Keratinocyte (primary cell): ENCODE measurements at regions not wholly inside any gene's neighbourhood (a gene's known extent, or its start where the extent isn't known, plus 50 kb on each side); places are given as distances from the start of the nearest gene placed in this dataset.

ENCODE experiments used
- DNase-seq: peaks from one replicate; pipeline ENCODE4 v3.0.0-alpha.2; 2011; ENCODE audit warnings: low read depth, missing footprints, low spot score
- FAIRE-seq: peaks from 2 replicates; lab custom pipeline; 2011; peaks lifted over from hg19 to GRCh38; lab: Jason Lieb, UNC
- H2AFZ ChIP-seq: 2 replicates; pipeline ENCODE4 v1.6.0; 2012; ENCODE audit warnings: low read length, control low read depth, inconsistent platforms; ENCODE audit not compliant: control insufficient read depth
- H3K27ac ChIP-seq: 2 replicates; pipeline ENCODE4 v1.5.1; 2011; ENCODE audit warnings: low read length; ENCODE audit not compliant: control insufficient read depth, insufficient read depth
- H3K27me3 ChIP-seq: 3 replicates; pipeline ENCODE4 v1.6.0; 2011; ENCODE audit warnings: low read length; ENCODE audit not compliant: control insufficient read depth, insufficient read depth; ENCODE audit errors: extremely low read depth
- H3K36me3 ChIP-seq, 2 experiments: 2 replicates in 1 of 2; 3 replicates in 1 of 2; pipeline ENCODE4 v1.5.1; 2011; ENCODE audit warnings: low read length in 2 of 2, mild to moderate bottlenecking in 1 of 2; ENCODE audit not compliant: control insufficient read depth in 2 of 2, insufficient read depth in 2 of 2; ENCODE audit errors: extremely low read depth in 1 of 2
- H3K4me1 ChIP-seq: 3 replicates; pipeline ENCODE4 v1.5.1; 2011; ENCODE audit warnings: low read length; ENCODE audit not compliant: control insufficient read depth, insufficient read depth; ENCODE audit errors: extremely low read depth
- H3K4me2 ChIP-seq: 3 replicates; pipeline ENCODE4 v1.6.0; 2011; ENCODE audit warnings: low read depth, low read length; ENCODE audit not compliant: control insufficient read depth, insufficient read depth; ENCODE audit errors: extremely low read depth
- H3K4me3 ChIP-seq, 3 experiments: fragments of 200-600 bp in 1 of 3; sonication (generic) in 1 of 3; 2 replicates in 2 of 3; 3 replicates in 1 of 3; pipeline ENCODE4 v1.5.1; 2011 to 2016; ENCODE audit warnings: low read length in 3 of 3, mild to moderate bottlenecking in 3 of 3, control low read depth in 2 of 3, inconsistent platforms in 1 of 3, low read depth in 1 of 3, mixed read lengths in 1 of 3, mixed run types in 1 of 3, moderate library complexity in 1 of 3; ENCODE audit not compliant: control insufficient read depth in 2 of 3, insufficient read depth in 2 of 3; ENCODE audit errors: extremely low read depth in 1 of 3
- H3K79me2 ChIP-seq: 2 replicates; pipeline ENCODE4 v1.6.0; 2012; ENCODE audit warnings: low read length; ENCODE audit not compliant: control insufficient read depth, insufficient read depth
- H3K9ac ChIP-seq: 3 replicates; pipeline ENCODE4 v1.6.0; 2011; ENCODE audit warnings: low read length; ENCODE audit not compliant: control insufficient read depth, insufficient read depth; ENCODE audit errors: extremely low read depth
- H3K9me1 ChIP-seq: 3 replicates; pipeline ENCODE4 v1.6.0; 2011; ENCODE audit warnings: low read length; ENCODE audit not compliant: control insufficient read depth, insufficient read depth; ENCODE audit errors: extremely low read depth
- H3K9me3 ChIP-seq: 2 replicates; pipeline ENCODE4 v1.5.1; 2012; ENCODE audit warnings: low read depth, low read length; ENCODE audit not compliant: control insufficient read depth
- H4K20me1 ChIP-seq: 3 replicates; pipeline ENCODE4 v1.6.0; 2011; ENCODE audit warnings: low read length; ENCODE audit not compliant: control insufficient read depth, insufficient read depth; ENCODE audit errors: extremely low read depth
- EZH2 ChIP-seq: IDR thresholded peaks from one replicate; pipeline ENCODE4 v1.6.1; 2012; ENCODE audit warnings: inconsistent platforms, mild to moderate bottlenecking, low read length, moderate library complexity
- dilution Hi-C: fragments of 300-500 bp; cut with MboI; formaldehyde crosslinking; loops from one replicate; pipeline ENCODE4 v1.7.0; 2020; ENCODE audit warnings: low sequenced_read_pairs; ENCODE audit not compliant: extremely low pct_ligation_motif_present
- TF ChIP-seq, protein P1 (sequence below), 3 experiments: IDR thresholded peaks in 1 of 3; conservative IDR thresholded peaks in 1 of 3; optimal IDR thresholded peaks in 1 of 3; 2 replicates in 2 of 3; 3 replicates in 1 of 3; pipeline versions ENCODE3 to v1.5.1; 2011; ENCODE audit warnings: low read length in 3 of 3, mild to moderate bottlenecking in 3 of 3, moderate library complexity in 2 of 3, control low read depth in 1 of 3, inconsistent platforms in 1 of 3; ENCODE audit not compliant: insufficient read depth in 2 of 3; ENCODE audit errors: extremely low read depth in 1 of 3

- H3K27ac ChIP-seq, result no peak overlapping the region
Observed at GRCh38 chr4:122293374-122294365, 85.1 kb upstream of the ADAD1 start.

DNA sequence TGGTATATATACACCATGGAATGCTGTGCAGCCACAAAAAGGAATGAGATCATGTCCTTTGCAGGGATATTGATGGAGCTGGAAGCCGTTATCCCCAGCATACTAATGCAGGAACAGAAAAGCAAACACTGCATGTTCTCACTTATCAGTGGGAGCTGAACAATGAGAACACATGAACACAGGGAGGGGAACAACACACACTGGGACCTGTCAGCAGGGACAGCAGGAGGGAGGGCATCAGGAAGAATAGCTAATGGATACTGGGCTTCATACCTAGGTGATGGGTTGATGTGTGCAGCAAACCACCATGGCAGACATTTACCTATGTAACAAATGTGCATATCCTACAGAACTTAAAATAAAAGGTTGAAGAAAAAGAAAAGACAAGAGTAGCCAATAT lies 81.1 kb upstream of the ADAD1 start:
- no peaks in the 10 kb centered on the region for H3K9me1 ChIP-seq
- peaks cover 0 to 7% of the 10 kb centered on the region in 2 experiments for H3K36me3 ChIP-seq
- dilution Hi-C loops, result no loop called here
- H3K27me3 ChIP-seq, result no peaks in the 10 kb centered on the region
- FAIRE-seq (no peak), DNase-seq (no peak)
- TF ChIP-seq EZH2, result no peak
- TF ChIP-seq, protein P1, sequence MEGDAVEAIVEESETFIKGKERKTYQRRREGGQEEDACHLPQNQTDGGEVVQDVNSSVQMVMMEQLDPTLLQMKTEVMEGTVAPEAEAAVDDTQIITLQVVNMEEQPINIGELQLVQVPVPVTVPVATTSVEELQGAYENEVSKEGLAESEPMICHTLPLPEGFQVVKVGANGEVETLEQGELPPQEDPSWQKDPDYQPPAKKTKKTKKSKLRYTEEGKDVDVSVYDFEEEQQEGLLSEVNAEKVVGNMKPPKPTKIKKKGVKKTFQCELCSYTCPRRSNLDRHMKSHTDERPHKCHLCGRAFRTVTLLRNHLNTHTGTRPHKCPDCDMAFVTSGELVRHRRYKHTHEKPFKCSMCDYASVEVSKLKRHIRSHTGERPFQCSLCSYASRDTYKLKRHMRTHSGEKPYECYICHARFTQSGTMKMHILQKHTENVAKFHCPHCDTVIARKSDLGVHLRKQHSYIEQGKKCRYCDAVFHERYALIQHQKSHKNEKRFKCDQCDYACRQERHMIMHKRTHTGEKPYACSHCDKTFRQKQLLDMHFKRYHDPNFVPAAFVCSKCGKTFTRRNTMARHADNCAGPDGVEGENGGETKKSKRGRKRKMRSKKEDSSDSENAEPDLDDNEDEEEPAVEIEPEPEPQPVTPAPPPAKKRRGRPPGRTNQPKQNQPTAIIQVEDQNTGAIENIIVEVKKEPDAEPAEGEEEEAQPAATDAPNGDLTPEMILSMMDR (optimal IDR thresholded peaks at IDR 0.05 in 1 of 3, IDR thresholded peaks at IDR 0.05 in 1 of 3, conservative IDR thresholded peaks at IDR 0.05 in 1 of 3; ENCODE audit: extremely low read depth in 1 of 3, insufficient read depth in 2 of 3, low read length in 3 of 3), result no peak
- no peaks in the 10 kb centered on the region for H3K9me3 ChIP-seq
- no peak overlapping the region for H2AFZ ChIP-seq
- no peak overlapping the region for H3K4me3 ChIP-seq
- H3K4me2 ChIP-seq, result no peak overlapping the region
- no peaks in the 10 kb centered on the region for H3K4me1 ChIP-seq
- H3K79me2 ChIP-seq, result no peaks in the 10 kb centered on the region
- H3K27ac ChIP-seq, result no peak overlapping the region
- H3K9ac ChIP-seq, result no peak overlapping the region
- no peaks in the 10 kb centered on the region for H4K20me1 ChIP-seq

More at GRCh38 chr4:122293374-122294365, 85.1 kb upstream of the ADAD1 start:
- no peak overlapping the region for H2AFZ ChIP-seq
- no peaks in the 10 kb centered on the region for H3K4me1 ChIP-seq
- no peak overlapping the region for H3K9ac ChIP-seq
- peaks cover 0 to 7% of the 10 kb centered on the region in 2 experiments for H3K36me3 ChIP-seq
- no peak overlapping the region for H3K4me3 ChIP-seq
- dilution Hi-C loops, result no loop called here
- H4K20me1 ChIP-seq, result no peaks in the 10 kb centered on the region
- DNase-seq (no peak), FAIRE-seq (no peak)
- H3K9me3 ChIP-seq, result no peaks in the 10 kb centered on the region
- no peaks in the 10 kb centered on the region for H3K9me1 ChIP-seq
- no peak for TF ChIP-seq EZH2
- TF ChIP-seq, protein P1 (optimal IDR thresholded peaks at IDR 0.05 in 1 of 3, IDR thresholded peaks at IDR 0.05 in 1 of 3, conservative IDR thresholded peaks at IDR 0.05 in 1 of 3; ENCODE audit: extremely low read depth in 1 of 3, insufficient read depth in 2 of 3, low read length in 3 of 3), result no peak
- H3K4me2 ChIP-seq, result no peak overlapping the region
- H3K27me3 ChIP-seq, result no peaks in the 10 kb centered on the region
- H3K79me2 ChIP-seq, result no peaks in the 10 kb centered on the region
